ENCODE measurements at regions not wholly inside any gene's neighbourhood (a gene's known extent, or its start where the extent isn't known, plus 50 kb on each side); places are given as distances from the start of the nearest gene placed in this dataset.

DNA sequence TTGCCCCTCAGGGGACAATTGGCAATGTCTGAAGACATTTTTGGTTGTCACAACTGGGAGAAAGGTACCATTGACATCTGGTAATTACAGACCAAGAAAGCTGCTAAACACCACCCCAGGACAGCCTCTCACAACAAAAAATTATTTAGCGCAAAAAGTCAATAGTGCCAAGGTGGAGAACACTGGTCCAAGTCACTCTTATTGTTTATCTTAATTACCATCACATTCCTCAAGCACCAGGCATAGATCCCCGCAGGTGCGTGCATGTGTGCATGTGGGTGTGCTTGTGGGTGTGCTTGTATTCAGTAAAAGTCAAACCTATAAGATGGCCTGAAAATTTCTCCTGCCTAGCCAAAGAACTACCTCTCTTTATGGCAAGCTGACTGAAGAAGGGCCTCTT lies 74.9 kb upstream of the WDR75 start:
- Histone ChIP-seq H3K79me2 (replicated peaks; ENCODE audit: insufficient read depth) (no peaks in the 10 kb centered on the region), H3K27ac (ENCODE audit: low read depth) (no peak overlapping the region), H3K4me2 (no peak overlapping the region), H3F3A (replicated peaks; ENCODE audit: low read depth) (no peaks in the 10 kb centered on the region), H3K4me1 (ENCODE audit: insufficient read depth) (no peaks in the 10 kb centered on the region), H3K9me2 (ENCODE audit: insufficient read depth) (no peaks in the 10 kb centered on the region), H2AFZ (no peak overlapping the region), H3K27me3 (ENCODE audit: insufficient read depth) (no peaks in the 10 kb centered on the region), H3K4me3 (no peak overlapping the region), H3K36me3 (ENCODE audit: insufficient read depth) (no peaks in the 10 kb centered on the region), H4K20me1 (replicated peaks; ENCODE audit: insufficient read depth) (no peaks in the 10 kb centered on the region)
- no peaks in the 10 kb centered on the region for H3K27me3 Mint-ChIP-seq (ENCODE audit: insufficient read depth, low read depth, poor library complexity)
- no peak for TF ChIP-seq NANOG (IDR thresholded peaks at IDR 0.05; ENCODE audit: borderline replicate concordance)
- TF ChIP-seq, protein P1, sequence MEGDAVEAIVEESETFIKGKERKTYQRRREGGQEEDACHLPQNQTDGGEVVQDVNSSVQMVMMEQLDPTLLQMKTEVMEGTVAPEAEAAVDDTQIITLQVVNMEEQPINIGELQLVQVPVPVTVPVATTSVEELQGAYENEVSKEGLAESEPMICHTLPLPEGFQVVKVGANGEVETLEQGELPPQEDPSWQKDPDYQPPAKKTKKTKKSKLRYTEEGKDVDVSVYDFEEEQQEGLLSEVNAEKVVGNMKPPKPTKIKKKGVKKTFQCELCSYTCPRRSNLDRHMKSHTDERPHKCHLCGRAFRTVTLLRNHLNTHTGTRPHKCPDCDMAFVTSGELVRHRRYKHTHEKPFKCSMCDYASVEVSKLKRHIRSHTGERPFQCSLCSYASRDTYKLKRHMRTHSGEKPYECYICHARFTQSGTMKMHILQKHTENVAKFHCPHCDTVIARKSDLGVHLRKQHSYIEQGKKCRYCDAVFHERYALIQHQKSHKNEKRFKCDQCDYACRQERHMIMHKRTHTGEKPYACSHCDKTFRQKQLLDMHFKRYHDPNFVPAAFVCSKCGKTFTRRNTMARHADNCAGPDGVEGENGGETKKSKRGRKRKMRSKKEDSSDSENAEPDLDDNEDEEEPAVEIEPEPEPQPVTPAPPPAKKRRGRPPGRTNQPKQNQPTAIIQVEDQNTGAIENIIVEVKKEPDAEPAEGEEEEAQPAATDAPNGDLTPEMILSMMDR (conservative IDR thresholded peaks at IDR 0.05; ENCODE audit: low read depth in 2 of 2): no peak
- TF ChIP-seq, protein P2, sequence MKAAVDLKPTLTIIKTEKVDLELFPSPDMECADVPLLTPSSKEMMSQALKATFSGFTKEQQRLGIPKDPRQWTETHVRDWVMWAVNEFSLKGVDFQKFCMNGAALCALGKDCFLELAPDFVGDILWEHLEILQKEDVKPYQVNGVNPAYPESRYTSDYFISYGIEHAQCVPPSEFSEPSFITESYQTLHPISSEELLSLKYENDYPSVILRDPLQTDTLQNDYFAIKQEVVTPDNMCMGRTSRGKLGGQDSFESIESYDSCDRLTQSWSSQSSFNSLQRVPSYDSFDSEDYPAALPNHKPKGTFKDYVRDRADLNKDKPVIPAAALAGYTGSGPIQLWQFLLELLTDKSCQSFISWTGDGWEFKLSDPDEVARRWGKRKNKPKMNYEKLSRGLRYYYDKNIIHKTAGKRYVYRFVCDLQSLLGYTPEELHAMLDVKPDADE (IDR thresholded peaks at IDR 0.05): no peak
- no peak for DNase-seq (ENCODE audit: low spot score)
- no peak overlapping the region for H3K4me3 Mint-ChIP-seq
- no peak for ATAC-seq
- no peaks in the 10 kb centered on the region for H3K9me3 Mint-ChIP-seq
- no peaks in the 10 kb centered on the region for H3K4me1 Mint-ChIP-seq
- no peaks in the 10 kb centered on the region for H3K36me3 Mint-ChIP-seq (ENCODE audit: low read depth)
- no peak overlapping the region for H3K27ac Mint-ChIP-seq

DNA sequence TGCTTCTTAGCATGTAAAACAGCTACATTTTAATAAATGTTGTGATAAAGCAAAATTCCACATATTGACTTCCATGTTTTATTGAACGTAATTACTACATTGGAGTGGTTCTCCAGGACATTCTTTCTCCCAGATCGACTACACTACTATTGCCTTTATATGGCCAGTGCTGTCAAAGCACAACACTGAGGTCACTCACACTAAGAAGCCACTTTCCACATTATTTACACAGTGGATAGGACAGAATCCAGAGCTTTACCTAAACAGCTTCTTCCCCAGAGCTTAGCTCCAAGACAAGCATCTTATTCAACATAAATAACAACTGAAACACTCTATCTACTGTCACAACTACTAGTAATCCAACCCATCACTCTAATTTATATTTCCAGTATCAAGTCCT lies 73.9 kb upstream of the WDR75 start:
- no peaks in the 10 kb centered on the region for H3K79me2 ChIP-seq (replicated peaks; ENCODE audit: insufficient read depth)
- no peaks in the 10 kb centered on the region for H3K27me3 ChIP-seq (ENCODE audit: insufficient read depth)
- no peak overlapping the region for H3K4me2 ChIP-seq
- Mint-ChIP-seq H3K9me3 (no peaks in the 10 kb centered on the region), H3K27ac (no peak overlapping the region), H3K4me1 (no peaks in the 10 kb centered on the region), H3K4me3 (no peak overlapping the region), H3K36me3 (ENCODE audit: low read depth) (no peaks in the 10 kb centered on the region), H3K27me3 (ENCODE audit: insufficient read depth, low read depth, poor library complexity) (no peaks in the 10 kb centered on the region)
- no peak overlapping the region for H3K4me3 ChIP-seq
- no peaks in the 10 kb centered on the region for H4K20me1 ChIP-seq (replicated peaks; ENCODE audit: insufficient read depth)
- no peaks in the 10 kb centered on the region for H3F3A ChIP-seq (replicated peaks; ENCODE audit: low read depth)
- no peaks in the 10 kb centered on the region for H3K36me3 ChIP-seq (ENCODE audit: insufficient read depth)
- no peak overlapping the region for H3K27ac ChIP-seq (ENCODE audit: low read depth)
- H2AFZ ChIP-seq: no peak overlapping the region
- no peaks in the 10 kb centered on the region for H3K9me2 ChIP-seq (ENCODE audit: insufficient read depth)
- no peaks in the 10 kb centered on the region for H3K4me1 ChIP-seq (ENCODE audit: insufficient read depth)
- no peak for DNase-seq (ENCODE audit: low spot score)
- ATAC-seq: no peak
- TF ChIP-seq EZH2 (IDR thresholded peaks at IDR 0.05; ENCODE audit: low read depth, unreplicated experiment) (no peak), EZH2phosphoT487 (IDR thresholded peaks at IDR 0.05; ENCODE audit: unreplicated experiment) (no peak), JUNB (IDR thresholded peaks at IDR 0.05; ENCODE audit: unreplicated experiment) (no peak), ZNF114 (CRISPR knock-in tag; IDR thresholded peaks at IDR 0.05) (no peak), NANOG (IDR thresholded peaks at IDR 0.05; ENCODE audit: borderline replicate concordance) (no peak), POLR2AphosphoS5 (IDR thresholded peaks at IDR 0.05; ENCODE audit: low read depth) (no peak), ZNF331 (CRISPR knock-in tag; IDR thresholded peaks at IDR 0.05; ENCODE audit: low read depth) (no peak), CREB1 (CRISPR knock-in tag; IDR thresholded peaks at IDR 0.05; ENCODE audit: low read depth) (no peak)
- TF ChIP-seq, protein P1 (conservative IDR thresholded peaks at IDR 0.05; ENCODE audit: low read depth in 2 of 2): no peak
- TF ChIP-seq, protein P3, sequence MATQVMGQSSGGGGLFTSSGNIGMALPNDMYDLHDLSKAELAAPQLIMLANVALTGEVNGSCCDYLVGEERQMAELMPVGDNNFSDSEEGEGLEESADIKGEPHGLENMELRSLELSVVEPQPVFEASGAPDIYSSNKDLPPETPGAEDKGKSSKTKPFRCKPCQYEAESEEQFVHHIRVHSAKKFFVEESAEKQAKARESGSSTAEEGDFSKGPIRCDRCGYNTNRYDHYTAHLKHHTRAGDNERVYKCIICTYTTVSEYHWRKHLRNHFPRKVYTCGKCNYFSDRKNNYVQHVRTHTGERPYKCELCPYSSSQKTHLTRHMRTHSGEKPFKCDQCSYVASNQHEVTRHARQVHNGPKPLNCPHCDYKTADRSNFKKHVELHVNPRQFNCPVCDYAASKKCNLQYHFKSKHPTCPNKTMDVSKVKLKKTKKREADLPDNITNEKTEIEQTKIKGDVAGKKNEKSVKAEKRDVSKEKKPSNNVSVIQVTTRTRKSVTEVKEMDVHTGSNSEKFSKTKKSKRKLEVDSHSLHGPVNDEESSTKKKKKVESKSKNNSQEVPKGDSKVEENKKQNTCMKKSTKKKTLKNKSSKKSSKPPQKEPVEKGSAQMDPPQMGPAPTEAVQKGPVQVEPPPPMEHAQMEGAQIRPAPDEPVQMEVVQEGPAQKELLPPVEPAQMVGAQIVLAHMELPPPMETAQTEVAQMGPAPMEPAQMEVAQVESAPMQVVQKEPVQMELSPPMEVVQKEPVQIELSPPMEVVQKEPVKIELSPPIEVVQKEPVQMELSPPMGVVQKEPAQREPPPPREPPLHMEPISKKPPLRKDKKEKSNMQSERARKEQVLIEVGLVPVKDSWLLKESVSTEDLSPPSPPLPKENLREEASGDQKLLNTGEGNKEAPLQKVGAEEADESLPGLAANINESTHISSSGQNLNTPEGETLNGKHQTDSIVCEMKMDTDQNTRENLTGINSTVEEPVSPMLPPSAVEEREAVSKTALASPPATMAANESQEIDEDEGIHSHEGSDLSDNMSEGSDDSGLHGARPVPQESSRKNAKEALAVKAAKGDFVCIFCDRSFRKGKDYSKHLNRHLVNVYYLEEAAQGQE (IDR thresholded peaks at IDR 0.05; ENCODE audit: unreplicated experiment): no peak
- TF ChIP-seq, protein P2 (IDR thresholded peaks at IDR 0.05): no peak

Measured in GM23338 (cell line).